GM12878 (cell line): ENCODE measurements at regions not wholly inside any gene's neighbourhood (a gene's known extent, or its start where the extent isn't known, plus 50 kb on each side); places are given as distances from the start of the nearest gene placed in this dataset.

Experiments
- ATAC-seq: fragments of 200-7000 bp; cut with Tn5 transposase; 3 replicates; pipeline ENCODE4 v1.9.1; 2020; ENCODE audit warnings: mild to moderate bottlenecking, moderate library complexity
- BruUV-seq: library from RNA; stranded (reverse); fragments of 400-500 nt; replicated peaks from 2 replicates; lab custom pipeline; 2021; lab: Mats Ljungman, UMichigan
- CTCF ChIA-PET: fragments of 300-600 bp; sonication (Branson Sonifier 250); formaldehyde crosslinking; extraction: SDS; loops from one replicate; lab custom pipeline; 2021; ENCODE audit warnings: inconsistent platforms; lab: Yijun Ruan, JAX
- POLR2A ChIA-PET: fragments of 350-600 bp; formaldehyde crosslinking; extraction: SDS; loops from one replicate; lab custom pipeline; 2021; ENCODE audit warnings: inconsistent platforms; lab: Charles Lee
- RAD21 ChIA-PET: fragments of 300-600 bp; sonication (Branson Sonifier 250); formaldehyde crosslinking; loops from one replicate; lab custom pipeline; 2023; ENCODE audit warnings: antibody characterized with exemption; ENCODE audit not compliant: unreplicated experiment; lab: Charles Lee
- SMC1A ChIA-PET: fragments of 300-600 bp; sonication (Branson Sonifier 250); formaldehyde crosslinking; loops from one replicate; lab custom pipeline; 2023; ENCODE audit not compliant: unreplicated experiment, uncharacterized antibody; lab: Charles Lee
- DNase-seq: peaks from one replicate; pipeline ENCODE4 v3.0.0-alpha.2; 2011; ENCODE audit warnings: low read depth, low spot score
- FAIRE-seq: peaks from 3 replicates; lab custom pipeline; 2011; peaks lifted over from hg19 to GRCh38; lab: Jason Lieb, UNC
- H2AFZ ChIP-seq: 2 replicates; pipeline ENCODE4 v1.6.0; 2011; ENCODE audit warnings: low read depth, low read length, control low read depth; ENCODE audit not compliant: control insufficient read depth
- H3K27ac ChIP-seq: 2 replicates; pipeline ENCODE4 v1.5.1; 2011; ENCODE audit warnings: control low read depth; ENCODE audit not compliant: control insufficient read depth, insufficient read depth
- H3K27me3 ChIP-seq, 2 experiments: replicated peaks in 1 of 2; 2 replicates each; pipeline versions ENCODE4 v1.6.0 to v1.6.1; 2011; ENCODE audit warnings: low read length in 1 of 2; ENCODE audit not compliant: control insufficient read depth in 2 of 2, insufficient read depth in 2 of 2
- H3K36me3 ChIP-seq, 2 experiments: 2 replicates each; pipeline ENCODE4 v1.5.1; 2011; ENCODE audit warnings: low read length in 1 of 2; ENCODE audit not compliant: control insufficient read depth in 2 of 2, insufficient read depth in 2 of 2
- H3K4me1 ChIP-seq: 2 replicates; pipeline ENCODE4 v1.6.1; 2011; ENCODE audit warnings: mild to moderate bottlenecking, low read length, moderate library complexity, mixed read lengths; ENCODE audit not compliant: control insufficient read depth, insufficient read depth
- H3K4me2 ChIP-seq: 2 replicates; pipeline ENCODE4 v1.6.0; 2011; ENCODE audit warnings: control low read depth; ENCODE audit not compliant: control insufficient read depth, insufficient read depth
- H3K4me3 ChIP-seq: fragments of 200-600 bp; sonication (generic); 2 replicates; pipeline ENCODE4 v1.5.1; 2016
- H3K79me2 ChIP-seq: 2 replicates; pipeline ENCODE4 v1.6.0; 2011; ENCODE audit warnings: low read length; ENCODE audit not compliant: control insufficient read depth, insufficient read depth
- H3K9ac ChIP-seq: 2 replicates; pipeline ENCODE4 v1.8.0; 2011; ENCODE audit warnings: low read length, control low read depth, mixed read lengths; ENCODE audit not compliant: control insufficient read depth, insufficient read depth
- H3K9me3 ChIP-seq: replicated peaks from 3 replicates; pipeline ENCODE4 v1.5.1; 2011; ENCODE audit warnings: mild to moderate bottlenecking, low read length; ENCODE audit not compliant: control insufficient read depth, insufficient read depth
- H4K20me1 ChIP-seq: 2 replicates; pipeline ENCODE4 v1.6.0; 2011; ENCODE audit not compliant: control insufficient read depth, insufficient read depth
- ASH2L ChIP-seq: fragments of 300-600, 200-600 bp; sonication (generic); IDR thresholded peaks from 2 replicates; pipeline ENCODE4 v1.6.1; 2017; ENCODE audit warnings: low read depth, mild to moderate bottlenecking, borderline replicate concordance
- CBFB ChIP-seq: IDR thresholded peaks from 2 replicates; pipeline ENCODE4 v1.6.1; 2016; ENCODE audit warnings: antibody characterized with exemption, low read depth
- CEBPB ChIP-seq, 2 experiments: fragments of 150-350 bp in 1 of 2; IDR thresholded peaks; 2 replicates each; pipeline ENCODE4 v1.6.1; 2012 to 2014; ENCODE audit warnings: low read depth in 2 of 2, low read length in 2 of 2, borderline replicate concordance in 1 of 2, inconsistent platforms in 1 of 2
- CHD1 ChIP-seq: IDR thresholded peaks from 2 replicates; pipeline ENCODE4 v1.6.1; 2012; ENCODE audit warnings: low read depth, low read length, improper control_type of control experiment
- CREM ChIP-seq: IDR thresholded peaks from 2 replicates; pipeline ENCODE4 v1.6.1; 2014; ENCODE audit warnings: antibody characterized with exemption, low read depth
- EZH2 ChIP-seq: IDR thresholded peaks from 2 replicates; pipeline ENCODE4 v1.6.1; 2012; ENCODE audit warnings: low read depth, mild to moderate bottlenecking, control low read depth, inconsistent platforms, low read length, borderline replicate concordance; ENCODE audit not compliant: control insufficient read depth
- GABPA ChIP-seq: IDR thresholded peaks from 2 replicates; pipeline ENCODE4 v1.6.1; 2014; ENCODE audit warnings: antibody characterized with exemption, low read depth, mild to moderate bottlenecking, inconsistent platforms
- HCFC1 ChIP-seq: fragments of 150-350 bp; IDR thresholded peaks from 2 replicates; pipeline ENCODE4 v1.6.1; 2014; ENCODE audit warnings: low read length
- IKZF1 ChIP-seq: fragments of 450-650 bp; conservative IDR thresholded peaks from 2 replicates; pipeline ENCODE4 v1.6.1; 2017; ENCODE audit warnings: antibody characterized with exemption, mild to moderate bottlenecking
- SIX5 ChIP-seq: IDR thresholded peaks from 2 replicates; pipeline ENCODE4 v1.6.1; 2011; ENCODE audit warnings: mild to moderate bottlenecking, low read depth, low read length, moderate library complexity; ENCODE audit not compliant: severe bottlenecking
- ZBED1 ChIP-seq: IDR thresholded peaks from 2 replicates; pipeline ENCODE4 v1.6.1; 2016; ENCODE audit warnings: borderline replicate concordance
- WGBS: methylation state at CpG from one replicate; pipeline ENCODE4 v1.1.6; 2016; ENCODE audit warnings: low lambda C conversion rate; ENCODE audit not compliant: insufficient replicate concordance, insufficient coverage; ENCODE audit errors: missing lambda C conversion rate; 5-methylcytosine and 5-hydroxymethylcytosine counted together
- in situ Hi-C: fragments of 300-500 bp; cut with MboI; formaldehyde crosslinking; loops from 9 replicates; pipeline ENCODE4 v1.14.3; 2018; ENCODE audit warnings: mixed read lengths
- intact Hi-C: fragments of 100-400 bp; cut with micrococcal nuclease; formaldehyde crosslinking; loops from one replicate; pipeline ENCODE4 v1.14.2; 2022; ENCODE audit not compliant: unreplicated experiment
- TF ChIP-seq, protein P1 (sequence below): IDR thresholded peaks from 2 replicates; pipeline ENCODE4 v1.6.1; 2012; ENCODE audit warnings: mild to moderate bottlenecking, low read depth, low read length
- TF ChIP-seq, protein P2 (sequence below): fragments of 450-650 bp; formaldehyde crosslinking; IDR thresholded peaks from 2 replicates; pipeline ENCODE4 v1.5.0; 2022; ENCODE audit warnings: mild to moderate bottlenecking, missing genetic modification characterization
- TF ChIP-seq, protein P3 (sequence below), 3 experiments: IDR thresholded peaks in 2 of 3; conservative IDR thresholded peaks in 1 of 3; 2 replicates each; pipeline ENCODE4 v1.5.1; 2011; ENCODE audit warnings: low read depth in 3 of 3, low read length in 3 of 3, mild to moderate bottlenecking in 3 of 3, control low read depth in 2 of 3, moderate library complexity in 2 of 3, inconsistent platforms in 1 of 3, mixed read lengths in 1 of 3; ENCODE audit not compliant: control insufficient read depth in 2 of 3, insufficient read depth in 1 of 3; ENCODE audit errors: extremely low read depth in 1 of 3
- TF ChIP-seq, protein P4 (sequence below): fragments of 450-650 bp; IDR thresholded peaks from 2 replicates; pipeline ENCODE4 v1.6.1; 2017; ENCODE audit warnings: mild to moderate bottlenecking

DNA sequence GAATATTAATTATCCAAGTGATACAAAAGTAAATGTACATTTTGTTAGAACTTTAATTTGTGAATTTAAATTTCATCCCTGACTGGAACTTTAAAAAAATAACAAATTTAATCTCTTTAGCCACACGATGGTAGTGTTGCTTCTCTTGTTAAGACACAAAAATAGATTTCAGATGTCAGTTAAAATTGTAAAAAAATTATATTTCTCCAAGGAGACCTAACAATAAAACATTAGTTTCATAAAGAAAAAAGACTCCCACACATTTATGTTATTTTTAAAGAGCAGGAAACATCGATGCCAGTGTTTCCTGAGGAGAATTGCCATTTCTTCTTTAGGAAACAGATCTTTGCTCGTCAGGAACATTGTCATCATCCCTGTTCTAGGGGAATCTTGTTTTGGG is 74.0 kb upstream of the DEPDC1 start:
- FAIRE-seq (no peak), ATAC-seq (no peak), DNase-seq (no peak)
- Histone ChIP-seq H4K20me1 (no peaks in the 10 kb centered on the region), H3K27ac (no peak overlapping the region), H3K36me3 (no peaks in the 10 kb centered on the region), H3K79me2 (no peaks in the 10 kb centered on the region), H3K9ac (no peak overlapping the region), H3K27me3 (no peaks in the 10 kb centered on the region; a peak in 1 of 4 replicates), H3K4me3 (no peak overlapping the region), H3K9me3 (no peaks in the 10 kb centered on the region), H3K4me1 (no peaks in the 10 kb centered on the region), H3K4me2 (no peak overlapping the region), H2AFZ (no peak overlapping the region)
- WGBS, result 0% methylated on average over 3 of the region's 3 CpGs
- intact Hi-C loops, result no loop called here
- ChIA-PET POLR2A (no interaction called here), CTCF (no interaction called here), SMC1A (no interaction called here), RAD21 (no interaction called here)
- BruUV-seq, result no TSS peak
- in situ Hi-C loops, result no loop called here
- no peak for TF ChIP-seq CREM
- no peak for TF ChIP-seq HCFC1
- no peak for TF ChIP-seq ASH2L
- no peak for TF ChIP-seq IKZF1
- no peak for TF ChIP-seq CBFB
- TF ChIP-seq CEBPB (IDR thresholded peaks at IDR 0.05; ENCODE audit: borderline replicate concordance in 1 of 2, low read depth in 2 of 2, low read length in 2 of 2), result no peak
- TF ChIP-seq ZBED1, result no peak
- TF ChIP-seq, protein P1, sequence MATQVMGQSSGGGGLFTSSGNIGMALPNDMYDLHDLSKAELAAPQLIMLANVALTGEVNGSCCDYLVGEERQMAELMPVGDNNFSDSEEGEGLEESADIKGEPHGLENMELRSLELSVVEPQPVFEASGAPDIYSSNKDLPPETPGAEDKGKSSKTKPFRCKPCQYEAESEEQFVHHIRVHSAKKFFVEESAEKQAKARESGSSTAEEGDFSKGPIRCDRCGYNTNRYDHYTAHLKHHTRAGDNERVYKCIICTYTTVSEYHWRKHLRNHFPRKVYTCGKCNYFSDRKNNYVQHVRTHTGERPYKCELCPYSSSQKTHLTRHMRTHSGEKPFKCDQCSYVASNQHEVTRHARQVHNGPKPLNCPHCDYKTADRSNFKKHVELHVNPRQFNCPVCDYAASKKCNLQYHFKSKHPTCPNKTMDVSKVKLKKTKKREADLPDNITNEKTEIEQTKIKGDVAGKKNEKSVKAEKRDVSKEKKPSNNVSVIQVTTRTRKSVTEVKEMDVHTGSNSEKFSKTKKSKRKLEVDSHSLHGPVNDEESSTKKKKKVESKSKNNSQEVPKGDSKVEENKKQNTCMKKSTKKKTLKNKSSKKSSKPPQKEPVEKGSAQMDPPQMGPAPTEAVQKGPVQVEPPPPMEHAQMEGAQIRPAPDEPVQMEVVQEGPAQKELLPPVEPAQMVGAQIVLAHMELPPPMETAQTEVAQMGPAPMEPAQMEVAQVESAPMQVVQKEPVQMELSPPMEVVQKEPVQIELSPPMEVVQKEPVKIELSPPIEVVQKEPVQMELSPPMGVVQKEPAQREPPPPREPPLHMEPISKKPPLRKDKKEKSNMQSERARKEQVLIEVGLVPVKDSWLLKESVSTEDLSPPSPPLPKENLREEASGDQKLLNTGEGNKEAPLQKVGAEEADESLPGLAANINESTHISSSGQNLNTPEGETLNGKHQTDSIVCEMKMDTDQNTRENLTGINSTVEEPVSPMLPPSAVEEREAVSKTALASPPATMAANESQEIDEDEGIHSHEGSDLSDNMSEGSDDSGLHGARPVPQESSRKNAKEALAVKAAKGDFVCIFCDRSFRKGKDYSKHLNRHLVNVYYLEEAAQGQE, result no peak
- TF ChIP-seq, protein P2, sequence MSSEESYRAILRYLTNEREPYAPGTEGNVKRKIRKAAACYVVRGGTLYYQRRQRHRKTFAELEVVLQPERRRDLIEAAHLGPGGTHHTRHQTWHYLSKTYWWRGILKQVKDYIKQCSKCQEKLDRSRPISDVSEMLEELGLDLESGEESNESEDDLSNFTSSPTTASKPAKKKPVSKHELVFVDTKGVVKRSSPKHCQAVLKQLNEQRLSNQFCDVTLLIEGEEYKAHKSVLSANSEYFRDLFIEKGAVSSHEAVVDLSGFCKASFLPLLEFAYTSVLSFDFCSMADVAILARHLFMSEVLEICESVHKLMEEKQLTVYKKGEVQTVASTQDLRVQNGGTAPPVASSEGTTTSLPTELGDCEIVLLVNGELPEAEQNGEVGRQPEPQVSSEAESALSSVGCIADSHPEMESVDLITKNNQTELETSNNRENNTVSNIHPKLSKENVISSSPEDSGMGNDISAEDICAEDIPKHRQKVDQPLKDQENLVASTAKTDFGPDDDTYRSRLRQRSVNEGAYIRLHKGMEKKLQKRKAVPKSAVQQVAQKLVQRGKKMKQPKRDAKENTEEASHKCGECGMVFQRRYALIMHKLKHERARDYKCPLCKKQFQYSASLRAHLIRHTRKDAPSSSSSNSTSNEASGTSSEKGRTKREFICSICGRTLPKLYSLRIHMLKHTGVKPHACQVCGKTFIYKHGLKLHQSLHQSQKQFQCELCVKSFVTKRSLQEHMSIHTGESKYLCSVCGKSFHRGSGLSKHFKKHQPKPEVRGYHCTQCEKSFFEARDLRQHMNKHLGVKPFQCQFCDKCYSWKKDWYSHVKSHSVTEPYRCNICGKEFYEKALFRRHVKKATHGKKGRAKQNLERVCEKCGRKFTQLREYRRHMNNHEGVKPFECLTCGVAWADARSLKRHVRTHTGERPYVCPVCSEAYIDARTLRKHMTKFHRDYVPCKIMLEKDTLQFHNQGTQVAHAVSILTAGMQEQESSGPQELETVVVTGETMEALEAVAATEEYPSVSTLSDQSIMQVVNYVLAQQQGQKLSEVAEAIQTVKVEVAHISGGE (CRISPR knock-in tag), result no peak
- no peak for TF ChIP-seq EZH2
- TF ChIP-seq, protein P3, sequence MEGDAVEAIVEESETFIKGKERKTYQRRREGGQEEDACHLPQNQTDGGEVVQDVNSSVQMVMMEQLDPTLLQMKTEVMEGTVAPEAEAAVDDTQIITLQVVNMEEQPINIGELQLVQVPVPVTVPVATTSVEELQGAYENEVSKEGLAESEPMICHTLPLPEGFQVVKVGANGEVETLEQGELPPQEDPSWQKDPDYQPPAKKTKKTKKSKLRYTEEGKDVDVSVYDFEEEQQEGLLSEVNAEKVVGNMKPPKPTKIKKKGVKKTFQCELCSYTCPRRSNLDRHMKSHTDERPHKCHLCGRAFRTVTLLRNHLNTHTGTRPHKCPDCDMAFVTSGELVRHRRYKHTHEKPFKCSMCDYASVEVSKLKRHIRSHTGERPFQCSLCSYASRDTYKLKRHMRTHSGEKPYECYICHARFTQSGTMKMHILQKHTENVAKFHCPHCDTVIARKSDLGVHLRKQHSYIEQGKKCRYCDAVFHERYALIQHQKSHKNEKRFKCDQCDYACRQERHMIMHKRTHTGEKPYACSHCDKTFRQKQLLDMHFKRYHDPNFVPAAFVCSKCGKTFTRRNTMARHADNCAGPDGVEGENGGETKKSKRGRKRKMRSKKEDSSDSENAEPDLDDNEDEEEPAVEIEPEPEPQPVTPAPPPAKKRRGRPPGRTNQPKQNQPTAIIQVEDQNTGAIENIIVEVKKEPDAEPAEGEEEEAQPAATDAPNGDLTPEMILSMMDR (IDR thresholded peaks at IDR 0.05 in 2 of 3, conservative IDR thresholded peaks at IDR 0.05 in 1 of 3; ENCODE audit: control insufficient read depth in 2 of 3, extremely low read depth in 1 of 3, insufficient read depth in 1 of 3, low read depth in 3 of 3, low read length in 3 of 3), result no peak
- TF ChIP-seq SIX5, result no peak
- TF ChIP-seq GABPA, result no peak
- TF ChIP-seq, protein P4, sequence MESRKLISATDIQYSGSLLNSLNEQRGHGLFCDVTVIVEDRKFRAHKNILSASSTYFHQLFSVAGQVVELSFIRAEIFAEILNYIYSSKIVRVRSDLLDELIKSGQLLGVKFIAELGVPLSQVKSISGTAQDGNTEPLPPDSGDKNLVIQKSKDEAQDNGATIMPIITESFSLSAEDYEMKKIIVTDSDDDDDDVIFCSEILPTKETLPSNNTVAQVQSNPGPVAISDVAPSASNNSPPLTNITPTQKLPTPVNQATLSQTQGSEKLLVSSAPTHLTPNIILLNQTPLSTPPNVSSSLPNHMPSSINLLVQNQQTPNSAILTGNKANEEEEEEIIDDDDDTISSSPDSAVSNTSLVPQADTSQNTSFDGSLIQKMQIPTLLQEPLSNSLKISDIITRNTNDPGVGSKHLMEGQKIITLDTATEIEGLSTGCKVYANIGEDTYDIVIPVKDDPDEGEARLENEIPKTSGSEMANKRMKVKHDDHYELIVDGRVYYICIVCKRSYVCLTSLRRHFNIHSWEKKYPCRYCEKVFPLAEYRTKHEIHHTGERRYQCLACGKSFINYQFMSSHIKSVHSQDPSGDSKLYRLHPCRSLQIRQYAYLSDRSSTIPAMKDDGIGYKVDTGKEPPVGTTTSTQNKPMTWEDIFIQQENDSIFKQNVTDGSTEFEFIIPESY, result no peak
- no peak for TF ChIP-seq CHD1
